Tibial artery (tissue), 4 donors: ENCODE measurements at regions not wholly inside any gene's neighbourhood (a gene's known extent, or its start where the extent isn't known, plus 50 kb on each side); places are given as distances from the start of the nearest gene placed in this dataset.

Source experiments
- DNase-seq, 2 donors: peaks; one replicate each; pipeline ENCODE4 v3.0.0-alpha.2; 2019
- H3K27ac ChIP-seq, 2 donors: fragments of 200-600 bp; sonication (generic) in 1 of 2; 1 replicate in 1 of 2; 2 replicates in 1 of 2; pipeline ENCODE4 v1.5.1; 2018 to 2019; ENCODE audit warnings: mild to moderate bottlenecking in 1 of 2
- H3K27me3 ChIP-seq, 2 donors: fragments of 200-600 bp; sonication (generic) in 1 of 2; one replicate each; pipeline versions ENCODE4 v1.5.1 to v1.6.0; 2016 to 2019
- H3K36me3 ChIP-seq, 3 donors: fragments of 200-600 bp; sonication (generic) in 2 of 3; one replicate each; pipeline ENCODE4 v1.5.1; 2016 to 2019; ENCODE audit warnings: mild to moderate bottlenecking in 2 of 3
- H3K4me1 ChIP-seq, 4 donors: fragments of 200-600 bp; sonication (generic) in 2 of 4; 1 replicate in 3 of 4; 2 replicates in 1 of 4; pipeline ENCODE4 v1.5.1; 2016 to 2019
- H3K4me3 ChIP-seq, 2 donors: fragments of 200-600 bp; sonication (generic) in 1 of 2; 1 replicate in 1 of 2; 2 replicates in 1 of 2; pipeline ENCODE4 v1.5.1; 2018 to 2019; ENCODE audit warnings: mild to moderate bottlenecking in 2 of 2
- H3K9me3 ChIP-seq, 3 donors: fragments of 200-600 bp; sonication (generic) in 1 of 3; one replicate each; pipeline ENCODE4 v1.5.1; 2016 to 2019
- intact Hi-C: fragments of 100-400 bp; cut with DNase I; formaldehyde crosslinking; loops from one replicate; pipeline ENCODE4 v1.15.0; 2023; ENCODE audit warnings: low total_unique reads
- TF ChIP-seq, protein P1 (sequence below), 2 experiments: fragments of 200-600 bp in 1 of 2; fragments of 450-650 bp in 1 of 2; IDR thresholded peaks; one replicate each; pipeline ENCODE4 v1.5.1; 2017 to 2019; ENCODE audit warnings: antibody characterized with exemption in 2 of 2, mild to moderate bottlenecking in 1 of 2, moderate library complexity in 1 of 2

DNA sequence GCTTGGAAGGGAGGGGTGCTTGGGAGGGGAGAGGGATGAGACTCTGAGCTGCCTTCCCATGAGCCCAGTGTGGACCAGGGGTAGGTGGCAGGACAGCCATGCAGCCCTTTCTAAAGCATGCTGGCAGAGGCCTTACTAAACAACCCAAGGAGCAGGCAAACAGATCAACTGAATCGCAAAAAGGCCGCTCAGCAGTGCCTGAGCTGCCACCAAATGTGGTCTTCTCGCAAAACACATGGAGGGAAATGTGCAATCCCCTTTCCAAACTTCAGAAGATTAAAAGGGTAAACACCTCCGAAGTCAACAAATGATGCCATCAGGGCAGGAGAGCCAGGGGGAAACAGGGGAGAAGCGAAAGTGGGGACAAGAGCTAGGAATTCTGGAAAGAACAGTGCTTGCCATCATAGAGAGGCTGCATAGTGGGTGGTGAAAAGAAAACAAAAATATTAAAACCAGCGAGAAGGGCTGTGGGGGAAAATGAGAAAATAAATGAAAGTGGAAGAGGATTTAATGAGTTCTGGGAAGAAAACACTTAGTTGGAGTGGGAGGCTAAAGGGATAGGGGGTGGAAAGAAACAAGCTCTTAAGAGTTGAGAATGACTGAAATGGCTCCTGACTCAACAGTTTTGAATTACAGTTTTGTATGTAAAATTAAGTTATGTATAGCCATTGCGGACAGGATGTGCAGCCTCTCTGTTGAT lies 62.2 kb upstream of the ZNF32 start:
- no peak for DNase-seq
- Histone ChIP-seq H3K36me3 (no peaks in the 10 kb centered on the region), H3K27me3 (no peaks in the 10 kb centered on the region), H3K4me1 (peaks cover 0 to 10% (median 0%) of the 10 kb centered on the region in 4 donors), H3K4me3 (no peak overlapping the region), H3K27ac (no peak overlapping the region), H3K9me3 (no peaks in the 10 kb centered on the region)
- TF ChIP-seq, protein P1, sequence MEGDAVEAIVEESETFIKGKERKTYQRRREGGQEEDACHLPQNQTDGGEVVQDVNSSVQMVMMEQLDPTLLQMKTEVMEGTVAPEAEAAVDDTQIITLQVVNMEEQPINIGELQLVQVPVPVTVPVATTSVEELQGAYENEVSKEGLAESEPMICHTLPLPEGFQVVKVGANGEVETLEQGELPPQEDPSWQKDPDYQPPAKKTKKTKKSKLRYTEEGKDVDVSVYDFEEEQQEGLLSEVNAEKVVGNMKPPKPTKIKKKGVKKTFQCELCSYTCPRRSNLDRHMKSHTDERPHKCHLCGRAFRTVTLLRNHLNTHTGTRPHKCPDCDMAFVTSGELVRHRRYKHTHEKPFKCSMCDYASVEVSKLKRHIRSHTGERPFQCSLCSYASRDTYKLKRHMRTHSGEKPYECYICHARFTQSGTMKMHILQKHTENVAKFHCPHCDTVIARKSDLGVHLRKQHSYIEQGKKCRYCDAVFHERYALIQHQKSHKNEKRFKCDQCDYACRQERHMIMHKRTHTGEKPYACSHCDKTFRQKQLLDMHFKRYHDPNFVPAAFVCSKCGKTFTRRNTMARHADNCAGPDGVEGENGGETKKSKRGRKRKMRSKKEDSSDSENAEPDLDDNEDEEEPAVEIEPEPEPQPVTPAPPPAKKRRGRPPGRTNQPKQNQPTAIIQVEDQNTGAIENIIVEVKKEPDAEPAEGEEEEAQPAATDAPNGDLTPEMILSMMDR (IDR thresholded peaks at IDR 0.05): no peak
- intact Hi-C loops: no loop called here

DNA sequence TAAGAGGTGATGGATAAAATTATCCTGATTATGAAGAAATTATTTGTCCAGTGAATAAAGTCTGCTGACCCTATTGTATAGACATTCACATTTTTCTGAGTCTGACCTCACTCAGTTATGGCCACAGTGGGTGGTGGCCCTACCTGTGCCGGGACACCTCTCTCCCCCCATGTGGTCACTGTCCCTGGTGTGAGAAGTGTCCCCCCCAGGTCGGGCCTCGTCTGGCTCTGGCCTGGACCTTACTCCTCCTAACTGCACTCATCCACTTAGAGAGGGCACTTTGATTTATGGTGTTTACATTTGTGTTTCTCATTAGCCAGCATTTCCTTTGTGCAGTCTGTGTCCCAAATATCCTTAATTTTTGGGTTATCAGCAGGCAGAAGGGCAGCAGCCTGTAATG lies 59.6 kb upstream of the ZNF32 start:
- intact Hi-C loops: no loop called here
- Histone ChIP-seq H3K36me3 (no peaks in the 10 kb centered on the region), H3K27me3 (no peaks in the 10 kb centered on the region), H3K4me3 (no peak overlapping the region), H3K9me3 (no peaks in the 10 kb centered on the region), H3K4me1 (peaks cover 0 to 10% (median 0%) of the 10 kb centered on the region in 4 donors), H3K27ac (no peak overlapping the region)
- TF ChIP-seq, protein P1 (IDR thresholded peaks at IDR 0.05): no peak
- no peak for DNase-seq

DNA sequence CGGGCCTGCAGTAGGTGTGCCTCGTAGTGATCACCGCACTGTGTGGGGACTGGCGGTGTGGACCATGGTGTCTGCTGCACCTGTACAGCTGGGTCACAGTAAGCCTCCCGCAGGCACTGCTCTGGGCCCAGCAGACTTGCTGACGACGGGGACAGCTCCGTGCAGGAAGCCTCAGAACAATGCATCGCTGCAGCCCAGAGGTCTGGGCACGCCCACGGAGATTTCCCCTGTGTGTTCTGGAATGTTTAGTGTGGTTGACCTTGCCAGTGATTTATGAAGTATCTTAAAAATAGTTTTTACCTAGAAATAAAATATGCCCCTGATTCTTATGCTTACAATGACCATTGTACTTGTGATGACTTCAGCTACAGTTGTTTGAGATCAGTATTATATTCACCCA lies 59.1 kb upstream of the ZNF32 start:
- Histone ChIP-seq H3K27me3 (peaks cover 0 to 3% of the 10 kb centered on the region in 2 donors), H3K4me3 (no peak overlapping the region), H3K4me1 (peaks cover 0 to 10% (median 0%) of the 10 kb centered on the region in 4 donors), H3K36me3 (no peaks in the 10 kb centered on the region), H3K9me3 (no peaks in the 10 kb centered on the region), H3K27ac (no peak overlapping the region)
- intact Hi-C loops: no loop called here
- no peak for DNase-seq
- TF ChIP-seq, protein P1 (IDR thresholded peaks at IDR 0.05): no peak

DNA sequence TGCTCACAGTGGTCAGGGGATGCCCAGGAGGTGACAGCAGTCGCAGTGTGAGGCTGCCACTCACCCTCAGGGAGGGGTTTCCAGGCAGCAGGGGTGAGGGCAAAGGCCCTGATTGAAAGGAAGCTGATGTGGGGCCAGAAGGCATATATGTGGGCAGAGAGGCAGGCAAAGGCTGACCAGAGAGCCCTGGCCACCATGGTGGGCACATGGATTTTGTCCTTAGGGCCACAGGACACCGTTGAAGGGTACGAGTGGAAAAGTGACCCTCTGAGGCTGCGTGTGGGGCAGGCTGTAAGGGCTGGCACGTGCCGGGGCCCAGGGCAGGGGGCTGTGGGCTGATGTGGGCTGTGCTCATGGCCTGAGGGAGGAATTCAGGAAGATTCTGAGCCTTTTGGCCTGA lies 57.5 kb upstream of the ZNF32 start:
- no peak for DNase-seq
- H3K36me3 ChIP-seq: no peaks in the 10 kb centered on the region
- H3K27me3 ChIP-seq: peaks cover 0 to 4% of the 10 kb centered on the region in 2 donors
- H3K27ac ChIP-seq: no peak overlapping the region
- H3K4me3 ChIP-seq: no peak overlapping the region
- H3K4me1 ChIP-seq: peaks cover 0 to 10% (median 0%) of the 10 kb centered on the region in 4 donors
- intact Hi-C loops: no loop called here
- H3K9me3 ChIP-seq: no peaks in the 10 kb centered on the region
- TF ChIP-seq, protein P1 (IDR thresholded peaks at IDR 0.05): no peak

DNA sequence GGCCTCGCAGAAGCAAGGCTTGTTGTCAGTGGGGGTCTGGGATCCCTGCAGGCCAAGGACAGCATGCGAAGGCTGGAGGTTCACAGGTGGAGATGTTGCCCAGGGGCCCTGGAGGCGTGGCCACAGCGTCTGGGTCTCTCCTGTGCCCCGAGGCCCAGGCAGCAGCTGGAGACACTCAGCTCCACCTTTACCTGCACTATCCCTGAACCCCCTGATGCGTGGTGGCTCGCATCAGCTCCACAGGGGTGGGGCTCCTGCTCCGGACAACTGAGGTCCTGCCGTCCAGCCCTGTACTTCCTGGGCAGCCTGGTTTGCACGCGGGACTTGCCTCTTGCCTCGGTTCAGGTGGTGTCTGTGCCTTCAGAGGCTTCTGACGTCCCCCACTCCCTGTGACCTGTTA lies 54.6 kb upstream of the ZNF32 start:
- no peak for DNase-seq
- peaks cover 0 to 4% of the 10 kb centered on the region in 2 donors for H3K27me3 ChIP-seq
- intact Hi-C loops: no loop called here

More for the DNA sequence above, 54.6 kb upstream of the ZNF32 start:
- Histone ChIP-seq H3K27ac (no peak overlapping the region), H3K4me3 (no peak overlapping the region), H3K4me1 (peaks cover 0 to 7% (median 0%) of the 10 kb centered on the region in 4 donors), H3K9me3 (no peaks in the 10 kb centered on the region), H3K36me3 (no peaks in the 10 kb centered on the region)
- TF ChIP-seq, protein P1 (IDR thresholded peaks at IDR 0.05): no peak
